WTC11 (cell line): ENCODE measurements at regions not wholly inside any gene's neighbourhood (a gene's known extent, or its start where the extent isn't known, plus 50 kb on each side); places are given as distances from the start of the nearest gene placed in this dataset.

ENCODE experiments used
- ATAC-seq: fragments of 200-7000 bp; cut with Tn5 transposase; 2 replicates; pipeline ENCODE4 v1.10.0; 2021; ENCODE audit warnings: mild to moderate bottlenecking, moderate library complexity
- CTCF ChIA-PET: fragments of 300-600 bp; sonication (Branson Sonifier 250); formaldehyde crosslinking; loops from one replicate; lab custom pipeline; 2021; ENCODE audit warnings: antibody characterized with exemption; lab: Charles Lee
- POLR2A ChIA-PET: fragments of 350-600 bp; sonication (Branson Sonifier 250); formaldehyde crosslinking; loops from one replicate; lab custom pipeline; 2021; ENCODE audit warnings: antibody characterized with exemption; lab: Charles Lee
- DNase-seq: peaks from one replicate; pipeline ENCODE4 v3.0.0; 2021; ENCODE audit warnings: low spot score
- H3K27ac Mint-ChIP-seq: 2 replicates; pipeline ENCODE4 v1.8.0; 2021; ENCODE audit warnings: mixed read lengths
- H3K27me3 Mint-ChIP-seq: 2 replicates; pipeline ENCODE4 v1.8.0; 2021; ENCODE audit warnings: low read depth, mild to moderate bottlenecking, moderate library complexity, mixed read lengths
- H3K36me3 Mint-ChIP-seq: 2 replicates; pipeline ENCODE4 v1.8.0; 2021; ENCODE audit warnings: mixed read lengths
- H3K4me1 Mint-ChIP-seq: 2 replicates; pipeline ENCODE4 v1.8.0; 2022; ENCODE audit warnings: mixed read lengths
- H3K4me3 Mint-ChIP-seq: 2 replicates; pipeline ENCODE4 v1.8.0; 2021; ENCODE audit warnings: mild to moderate bottlenecking, moderate library complexity, mixed read lengths
- H3K9me3 Mint-ChIP-seq: 2 replicates; pipeline ENCODE4 v1.8.0; 2021; ENCODE audit warnings: mixed read lengths
- ESRRA ChIP-seq: sonication (generic); formaldehyde crosslinking; IDR thresholded peaks from 2 replicates; pipeline ENCODE4 v1.8.1; 2022; ENCODE audit warnings: mild to moderate bottlenecking, missing genetic modification reagents, borderline replicate concordance
- FOXJ3 ChIP-seq: sonication (generic); formaldehyde crosslinking; IDR thresholded peaks from 2 replicates; pipeline ENCODE4 v1.9.0; 2021; ENCODE audit warnings: missing genetic modification reagents, mild to moderate bottlenecking, borderline replicate concordance
- JUN ChIP-seq: sonication (generic); formaldehyde crosslinking; IDR thresholded peaks from 2 replicates; pipeline ENCODE4 v1.8.0; 2023; ENCODE audit warnings: mild to moderate bottlenecking, missing genetic modification reagents
- NFE2L1 ChIP-seq: sonication (generic); formaldehyde crosslinking; IDR thresholded peaks from 2 replicates; pipeline ENCODE4 v1.8.1; 2023; ENCODE audit warnings: missing genetic modification reagents
- NR3C1 ChIP-seq: sonication (generic); formaldehyde crosslinking; conservative IDR thresholded peaks from 2 replicates; pipeline ENCODE4 v1.8.1; 2023; ENCODE audit warnings: low read depth, mild to moderate bottlenecking, missing genetic modification reagents
- PREB ChIP-seq: sonication (generic); formaldehyde crosslinking; IDR thresholded peaks from 2 replicates; pipeline ENCODE4 v1.8.1; 2022; ENCODE audit warnings: mild to moderate bottlenecking, missing genetic modification reagents, moderate library complexity, borderline replicate concordance
- RORB ChIP-seq: fragments of 250-450 bp; sonication (Bioruptor Pico); IDR thresholded peaks from 2 replicates; pipeline ENCODE4 v1.9.0; 2021; ENCODE audit warnings: mild to moderate bottlenecking
- SMAD3 ChIP-seq: sonication (generic); formaldehyde crosslinking; IDR thresholded peaks from 2 replicates; pipeline ENCODE4 v1.8.0; 2022; ENCODE audit warnings: missing genetic modification reagents, mild to moderate bottlenecking, borderline replicate concordance
- ZNF232 ChIP-seq: sonication (generic); formaldehyde crosslinking; IDR thresholded peaks from 2 replicates; pipeline ENCODE4 v1.8.0; 2022; ENCODE audit warnings: mild to moderate bottlenecking, missing genetic modification reagents
- ZNF281 ChIP-seq: sonication (generic); formaldehyde crosslinking; IDR thresholded peaks from 2 replicates; pipeline ENCODE4 v1.8.0; 2023; ENCODE audit warnings: mild to moderate bottlenecking, missing genetic modification reagents
- ZNF396 ChIP-seq: fragments of 250-450 bp; sonication (Bioruptor Pico); IDR thresholded peaks from 2 replicates; pipeline ENCODE4 v1.8.0; 2021; ENCODE audit warnings: mild to moderate bottlenecking, moderate library complexity, borderline replicate concordance
- ZNF423 ChIP-seq: fragments of 250-450 bp; sonication (Bioruptor Pico); IDR thresholded peaks from 2 replicates; pipeline ENCODE4 v2.1.2; 2022; ENCODE audit warnings: mild to moderate bottlenecking, moderate library complexity
- ZNF532 ChIP-seq: fragments of 250-450 bp; sonication (Bioruptor Pico); IDR thresholded peaks from 2 replicates; pipeline ENCODE4 v1.9.0; 2021; ENCODE audit warnings: mild to moderate bottlenecking, borderline replicate concordance
- TF ChIP-seq, protein P1 (sequence below): fragments of 200-600 bp; IDR thresholded peaks from 2 replicates; pipeline ENCODE4 v1.8.0; 2022; ENCODE audit warnings: antibody characterized with exemption
- TF ChIP-seq, protein P2 (sequence below): sonication (generic); formaldehyde crosslinking; conservative IDR thresholded peaks from 2 replicates; pipeline ENCODE4 v1.8.1; 2022; ENCODE audit warnings: mild to moderate bottlenecking, missing genetic modification reagents

- TF ChIP-seq ZNF281 (CRISPR knock-in tag) (no peak), SMAD3 (CRISPR knock-in tag) (no peak), ESRRA (no peak), ZNF423 (CRISPR knock-in tag) (no peak), NR3C1 (no peak)
- TF ChIP-seq, protein P1, sequence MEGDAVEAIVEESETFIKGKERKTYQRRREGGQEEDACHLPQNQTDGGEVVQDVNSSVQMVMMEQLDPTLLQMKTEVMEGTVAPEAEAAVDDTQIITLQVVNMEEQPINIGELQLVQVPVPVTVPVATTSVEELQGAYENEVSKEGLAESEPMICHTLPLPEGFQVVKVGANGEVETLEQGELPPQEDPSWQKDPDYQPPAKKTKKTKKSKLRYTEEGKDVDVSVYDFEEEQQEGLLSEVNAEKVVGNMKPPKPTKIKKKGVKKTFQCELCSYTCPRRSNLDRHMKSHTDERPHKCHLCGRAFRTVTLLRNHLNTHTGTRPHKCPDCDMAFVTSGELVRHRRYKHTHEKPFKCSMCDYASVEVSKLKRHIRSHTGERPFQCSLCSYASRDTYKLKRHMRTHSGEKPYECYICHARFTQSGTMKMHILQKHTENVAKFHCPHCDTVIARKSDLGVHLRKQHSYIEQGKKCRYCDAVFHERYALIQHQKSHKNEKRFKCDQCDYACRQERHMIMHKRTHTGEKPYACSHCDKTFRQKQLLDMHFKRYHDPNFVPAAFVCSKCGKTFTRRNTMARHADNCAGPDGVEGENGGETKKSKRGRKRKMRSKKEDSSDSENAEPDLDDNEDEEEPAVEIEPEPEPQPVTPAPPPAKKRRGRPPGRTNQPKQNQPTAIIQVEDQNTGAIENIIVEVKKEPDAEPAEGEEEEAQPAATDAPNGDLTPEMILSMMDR, result no peak
Observed at GRCh38 chr5:37902323-37902722, 62.5 kb upstream of the GDNF start (continued).

GRCh38 chr5:37900692-37901091 lies 60.9 kb upstream of the GDNF start:
- no peaks in the 10 kb centered on the region for H3K27me3 Mint-ChIP-seq
- ATAC-seq (peak; percentile 94), DNase-seq (peak; percentile 32)
- H3K4me3 Mint-ChIP-seq, result no peak overlapping the region
- peaks cover 32% of the 10 kb centered on the region for H3K9me3 Mint-ChIP-seq
- ChIA-PET POLR2A (interaction anchor here (0.6 kb wide), 1 partner anchor 325 kb away, joined by 3 read pairs; no protein-coding TSS in a partner anchor), CTCF (interaction anchor here (0.7 to 1.2 kb wide), 2 partner anchors 64 to 66 kb away, joined by 3 to 5 read pairs; no protein-coding TSS in a partner anchor)
- H3K27ac Mint-ChIP-seq, result no peak overlapping the region
- H3K36me3 Mint-ChIP-seq, result peaks cover 3% of the 10 kb centered on the region
- TF ChIP-seq PREB (CRISPR knock-in tag) (no peak), FOXJ3 (CRISPR knock-in tag) (no peak), NFE2L1 (no peak), ZNF532 (CRISPR knock-in tag) (no peak), JUN (no peak), ZNF232 (CRISPR knock-in tag) (no peak), ZNF396 (CRISPR knock-in tag) (no peak), RORB (no peak)
- TF ChIP-seq, protein P2, sequence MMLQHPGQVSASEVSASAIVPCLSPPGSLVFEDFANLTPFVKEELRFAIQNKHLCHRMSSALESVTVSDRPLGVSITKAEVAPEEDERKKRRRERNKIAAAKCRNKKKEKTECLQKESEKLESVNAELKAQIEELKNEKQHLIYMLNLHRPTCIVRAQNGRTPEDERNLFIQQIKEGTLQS (CRISPR knock-in tag), result no peak
- H3K4me1 Mint-ChIP-seq, result peaks cover 4% of the 10 kb centered on the region; the same call in 1 of the 2 replicates
